DMS114 treated with DMSO at 0.1 percent for 48 hours (cell line): ENCODE measurements at regions not wholly inside any gene's neighbourhood (a gene's known extent, or its start where the extent isn't known, plus 50 kb on each side); places are given as distances from the start of the nearest gene placed in this dataset.

Source experiments
- DNase-seq: peaks from one replicate; lab custom pipeline; 2025; ENCODE audit not compliant: unreplicated experiment; lab: John Stamatoyannopoulos, UW

DNA sequence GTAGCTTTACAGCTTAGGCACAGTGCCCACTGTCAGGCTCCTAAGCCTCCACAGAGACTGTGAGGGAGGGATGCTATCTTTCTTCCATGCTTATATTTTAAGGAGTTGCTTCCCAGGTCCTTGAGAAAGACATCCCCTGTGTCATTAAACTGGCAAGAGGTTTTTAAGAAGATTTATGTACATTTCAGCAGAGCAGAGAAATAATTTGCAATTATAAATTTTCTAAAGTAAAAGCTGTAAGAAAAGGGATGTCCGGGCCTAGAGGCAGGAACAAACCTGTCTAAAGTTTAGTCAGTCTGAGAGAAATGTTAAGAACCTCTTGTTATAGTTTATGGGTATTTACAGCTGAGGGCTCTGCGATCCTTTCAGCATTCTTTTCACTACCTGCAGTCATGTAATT is 716.1 kb downstream of the SLC16A7 start:
- DNase-seq, result no peak

- no peak for DNase-seq
Measured at GRCh38 chr12:60317361-60317760, 721.5 kb downstream of the SLC16A7 start.

DNA sequence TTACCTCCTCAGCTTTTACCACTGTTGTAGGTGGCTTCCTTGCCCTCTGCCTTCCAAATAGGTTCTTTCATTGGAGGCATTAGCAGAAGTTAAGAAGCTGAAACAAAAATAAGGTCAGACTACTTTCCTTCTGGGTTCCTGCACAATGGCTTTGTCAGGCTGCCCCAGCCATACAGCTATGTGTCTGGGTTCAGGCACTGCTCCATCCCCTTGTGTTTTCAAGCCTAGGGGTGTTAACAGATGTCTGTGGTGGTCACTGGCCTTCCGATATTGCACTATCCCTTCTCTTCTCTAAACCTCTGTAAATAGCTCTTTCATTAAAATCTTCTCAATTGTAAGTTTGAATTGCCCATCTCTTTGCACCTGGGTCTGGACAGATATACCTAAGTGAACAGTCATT is 728.9 kb downstream of the SLC16A7 start:
- DNase-seq, result no peak

GRCh38 chr12:60333461-60333860 is 737.6 kb downstream of the SLC16A7 start:
- no peak for DNase-seq

DNA sequence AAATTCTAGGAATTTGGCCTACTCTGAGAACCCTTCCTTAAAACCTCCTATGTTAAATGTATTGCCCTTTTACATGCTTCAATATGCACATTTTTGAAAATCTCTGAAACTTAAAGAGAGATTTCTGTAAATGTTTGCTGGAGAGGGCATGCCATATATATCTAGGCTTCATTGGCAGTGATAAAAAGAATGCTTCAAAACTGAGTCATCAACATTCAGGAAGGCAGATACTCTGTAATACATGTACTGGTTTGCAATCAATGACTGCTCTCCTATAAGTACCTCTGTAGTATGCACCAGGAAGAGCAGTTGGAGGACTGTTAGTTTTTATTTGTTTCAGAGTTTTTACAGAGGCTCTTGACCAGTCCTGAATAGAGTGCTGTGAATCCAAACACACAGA is 739.9 kb downstream of the SLC16A7 start:
- no peak for DNase-seq

GRCh38 chr12:60337839-60338549 is 742.2 kb downstream of the SLC16A7 start:
- DNase-seq, result no peak

DNA sequence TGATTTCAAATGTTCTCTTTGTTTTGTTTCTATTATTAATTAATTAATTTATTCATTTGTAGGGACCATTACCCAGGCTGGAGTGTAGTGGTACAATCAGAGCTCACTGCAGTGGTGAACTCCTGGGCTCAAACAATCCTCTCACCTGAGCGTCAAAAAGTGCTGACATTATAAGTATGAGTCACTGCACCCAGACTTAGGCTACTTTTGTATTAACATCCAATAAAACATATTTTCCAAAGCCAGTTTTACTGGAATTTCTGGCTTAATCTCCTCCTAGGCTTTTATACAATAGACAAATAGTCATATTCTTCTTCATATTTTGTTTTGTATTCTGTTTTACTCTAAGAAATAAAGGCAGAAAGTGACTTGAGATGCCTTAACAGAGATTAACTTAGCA is 749.6 kb downstream of the SLC16A7 start:
- no peak for DNase-seq

- DNase-seq, result no peak
Measured at GRCh38 chr12:60349232-60349978, 753.6 kb downstream of the SLC16A7 start.

GRCh38 chr12:60387356-60387755 is 791.5 kb downstream of the SLC16A7 start:
- DNase-seq, result no peak

DNA sequence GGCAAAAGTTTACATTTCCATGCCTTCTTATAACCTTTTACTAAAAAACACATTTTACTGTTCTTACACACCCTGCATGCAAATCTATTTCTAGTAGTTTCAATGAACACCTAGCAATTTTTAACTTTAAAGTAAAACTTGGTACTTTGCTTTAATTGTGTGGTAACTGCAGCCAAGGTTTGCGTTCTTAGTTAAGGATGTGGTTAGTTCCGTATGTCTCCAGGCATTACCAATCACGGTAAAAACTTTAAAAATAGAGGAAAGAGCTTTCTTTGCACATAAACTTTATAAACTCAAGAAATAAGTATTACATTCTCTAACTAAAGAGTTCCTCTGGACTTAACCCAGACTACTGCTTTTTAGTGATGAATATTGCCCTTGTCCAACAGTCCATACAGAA is 795.2 kb downstream of the SLC16A7 start:
- no peak for DNase-seq

GRCh38 chr12:60391791-60392190 is 796.0 kb downstream of the SLC16A7 start:
- DNase-seq, result no peak

DNA sequence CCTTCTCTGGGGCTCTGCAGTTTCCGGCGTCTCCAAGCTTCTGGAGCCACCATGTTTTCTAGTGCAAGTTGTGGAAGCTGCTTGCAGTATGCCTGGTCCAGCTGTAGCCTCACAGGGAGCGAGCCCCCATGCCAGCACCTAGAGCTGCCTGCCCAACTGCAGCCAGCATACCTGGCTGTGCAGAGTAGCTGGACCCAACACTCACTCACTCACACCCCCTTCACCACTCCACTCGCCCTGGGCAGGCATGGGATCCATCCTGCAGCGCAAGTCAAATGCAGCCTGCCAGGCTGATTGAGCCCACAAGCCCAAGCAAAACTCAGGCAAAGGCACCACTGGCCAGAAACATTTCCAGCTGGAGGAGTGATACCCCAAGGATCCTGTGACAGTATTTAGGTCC is 797.3 kb downstream of the SLC16A7 start:
- DNase-seq, result no peak

DNA sequence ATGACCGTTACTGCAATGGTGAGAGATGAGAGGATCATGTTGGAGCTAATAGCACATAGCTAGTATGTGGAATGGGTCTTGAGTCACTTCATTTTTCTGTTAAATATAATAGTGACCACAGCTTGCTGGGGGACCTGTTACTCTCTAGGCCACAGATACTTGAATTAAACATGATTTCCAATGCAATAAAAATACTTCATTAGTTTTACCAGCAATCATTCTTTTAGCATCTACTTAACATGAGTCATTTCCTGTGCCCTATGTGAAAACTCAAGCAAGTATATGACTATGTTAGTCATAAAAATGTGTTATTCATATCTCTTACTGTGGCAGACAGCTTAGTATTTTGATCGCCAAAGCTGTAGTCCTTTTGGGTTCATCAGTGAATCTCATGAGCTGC is 798.8 kb downstream of the SLC16A7 start:
- no peak for DNase-seq

DNA sequence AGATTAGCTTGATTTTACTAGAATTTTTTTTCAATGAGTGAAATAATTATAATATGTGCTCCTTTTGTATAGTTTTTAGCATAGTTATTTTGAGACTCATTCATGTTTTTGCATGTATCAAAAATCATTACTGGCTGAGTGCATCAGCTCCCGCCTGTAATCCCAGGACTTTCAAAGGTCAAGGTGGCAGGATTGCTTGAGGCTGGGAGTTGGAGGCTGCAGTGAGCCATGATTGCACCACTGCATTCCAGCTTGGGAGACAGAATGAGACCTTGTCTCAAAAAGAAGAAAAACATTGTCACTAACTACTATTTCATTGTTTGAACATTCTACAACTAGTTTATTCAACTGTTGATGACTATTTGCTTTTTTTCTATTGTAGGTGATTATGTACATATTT is 802.7 kb downstream of the SLC16A7 start:
- DNase-seq, result no peak

DNA sequence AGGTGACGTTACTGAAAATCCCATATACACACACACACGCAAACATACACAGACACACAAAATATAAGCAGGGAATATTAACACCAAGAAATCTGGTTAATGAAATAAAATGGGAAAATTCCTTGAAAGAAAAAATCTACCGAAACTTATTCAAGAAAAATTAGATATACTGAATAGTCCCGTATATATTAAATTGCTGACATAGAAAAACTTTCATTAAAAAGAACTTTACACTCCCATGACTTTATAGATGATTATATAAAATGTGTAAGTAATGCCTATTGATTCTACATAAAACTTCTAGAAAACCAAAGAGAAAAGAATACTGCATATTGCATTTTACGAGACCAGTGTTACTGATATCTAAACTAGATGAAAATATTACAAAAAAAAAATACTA is 803.2 kb downstream of the SLC16A7 start:
- no peak for DNase-seq

GRCh38 chr12:60402996-60403395 is 807.2 kb downstream of the SLC16A7 start:
- DNase-seq, result no peak

GRCh38 chr12:60415351-60415750 is 819.5 kb downstream of the SLC16A7 start:
- no peak for DNase-seq

DNA sequence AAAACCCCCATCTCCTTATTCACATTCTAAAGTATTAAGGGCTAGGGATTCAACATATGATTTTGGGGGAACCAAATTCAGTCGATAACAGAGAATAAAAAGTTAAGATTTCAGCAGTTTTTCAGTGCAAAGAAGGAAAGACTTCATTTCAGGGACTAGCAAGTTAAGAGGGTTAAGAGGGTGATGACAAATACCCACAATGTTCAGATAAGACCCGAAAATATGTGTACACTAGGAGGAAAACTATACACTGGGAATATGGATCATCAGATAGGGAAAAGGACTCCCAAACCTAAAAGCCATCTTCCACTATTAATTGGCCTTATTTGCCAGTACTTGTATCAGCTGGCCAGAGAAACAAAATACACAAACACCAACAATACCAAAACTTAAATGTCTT is 824.2 kb downstream of the SLC16A7 start:
- DNase-seq, result no peak

DNA sequence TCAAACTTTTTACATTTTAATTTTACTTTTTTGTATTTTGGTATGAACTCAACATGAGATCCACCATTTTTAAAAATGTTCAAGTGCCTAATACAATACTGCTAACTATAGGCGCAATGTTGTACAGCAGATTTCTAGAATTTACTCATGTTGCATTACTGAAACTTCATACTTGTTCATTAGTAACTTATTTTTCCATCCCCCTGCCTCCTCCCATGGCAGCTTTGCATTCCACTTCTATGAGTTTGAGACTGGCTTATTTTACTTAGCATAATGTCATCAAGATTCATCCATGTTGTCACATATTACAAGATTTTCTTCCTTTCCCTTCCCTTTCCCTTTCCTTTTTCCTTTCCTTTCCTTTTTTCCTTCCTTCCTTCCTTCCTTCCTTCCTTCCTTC is 825.9 kb downstream of the SLC16A7 start:
- DNase-seq, result no peak

DNA sequence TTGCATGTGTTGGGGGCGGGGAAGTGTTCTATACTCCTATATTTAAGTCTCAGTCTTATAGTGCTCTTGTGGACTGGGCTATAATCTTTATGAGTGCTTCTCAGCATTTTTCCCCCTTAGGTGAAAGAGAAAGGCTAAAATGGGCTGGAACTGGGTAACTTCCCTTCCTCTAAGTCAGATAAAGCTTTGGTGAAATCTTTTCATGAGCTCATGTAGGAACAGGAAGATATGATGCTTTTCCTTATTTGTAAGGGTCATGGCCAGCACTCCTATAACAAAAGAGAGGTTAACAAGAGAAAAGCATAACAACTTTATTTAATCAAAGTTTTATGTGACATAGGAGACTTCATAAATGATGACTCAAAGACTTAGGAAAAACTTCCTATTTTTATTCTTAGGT is 841.5 kb downstream of the SLC16A7 start:
- DNase-seq, result no peak

DNA sequence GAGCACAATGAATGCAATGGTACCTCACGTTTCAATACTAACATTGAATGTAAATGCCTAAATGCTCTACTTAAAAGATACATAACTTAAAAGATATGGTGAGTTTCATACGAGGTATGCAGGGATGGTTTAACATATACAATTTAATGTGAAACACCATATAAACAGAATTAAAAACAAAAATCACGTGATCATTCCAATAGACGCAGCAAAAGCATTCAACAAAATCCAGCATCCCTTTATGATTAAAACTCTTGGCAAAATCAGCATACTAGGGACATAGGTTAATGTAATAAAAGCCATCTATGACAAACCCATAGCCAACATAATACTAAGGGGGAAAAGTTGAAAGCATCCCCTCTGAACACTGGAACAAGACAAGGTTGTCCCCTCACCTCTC is 845.7 kb downstream of the SLC16A7 start:
- DNase-seq, result no peak

- DNase-seq, result no peak
Measured at GRCh38 chr12:60451457-60451856, 855.6 kb downstream of the SLC16A7 start.

DNA sequence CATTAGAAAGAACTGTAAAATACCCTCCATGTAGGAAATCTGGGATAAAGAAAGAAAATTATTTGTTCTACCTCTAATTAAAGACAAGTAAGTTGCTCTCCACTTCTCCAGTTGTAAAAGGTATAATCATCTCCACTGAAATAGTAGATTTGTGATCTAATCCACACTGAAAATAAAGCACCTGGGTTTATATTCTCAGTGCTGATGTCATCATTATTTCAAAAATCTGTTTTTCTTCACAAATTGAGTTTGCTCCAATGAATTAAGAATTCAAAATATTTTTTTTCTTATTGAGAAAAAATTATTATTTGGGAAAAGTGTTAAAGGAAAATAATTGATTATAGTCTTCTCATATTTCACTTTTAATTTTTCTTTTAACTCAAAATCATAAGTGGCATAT is 869.2 kb downstream of the SLC16A7 start:
- no peak for DNase-seq
